Uterus (tissue), 3 donors: ENCODE measurements at regions not wholly inside any gene's neighbourhood (a gene's known extent, or its start where the extent isn't known, plus 50 kb on each side); places are given as distances from the start of the nearest gene placed in this dataset.

Source experiments
- DNase-seq, 2 donors: peaks; one replicate each; pipeline ENCODE4 v3.0.0-alpha.2; 2019 to 2020
- H3K27ac ChIP-seq, 2 donors: fragments of 200-600 bp; sonication (generic); 1 replicate in 1 of 2; 2 replicates in 1 of 2; pipeline ENCODE4 v1.5.1; 2016 to 2018
- H3K27me3 ChIP-seq, 2 donors: fragments of 200-600 bp; sonication (generic); one replicate each; pipeline ENCODE4 v1.5.1; 2018 to 2019; ENCODE audit warnings: control low read depth in 1 of 2
- H3K36me3 ChIP-seq, 2 donors: fragments of 200-600 bp; sonication (generic); one replicate each; pipeline ENCODE4 v1.5.1; 2019; ENCODE audit warnings: control low read depth in 1 of 2
- H3K4me1 ChIP-seq, 2 donors: fragments of 200-600 bp; sonication (generic); one replicate each; pipeline ENCODE4 v1.5.1; 2018 to 2019; ENCODE audit warnings: control low read depth in 1 of 2
- H3K4me3 ChIP-seq, 2 donors: fragments of 200-600 bp; sonication (generic); 1 replicate in 1 of 2; 2 replicates in 1 of 2; pipeline ENCODE4 v1.5.1; 2018 to 2019; ENCODE audit warnings: mild to moderate bottlenecking in 1 of 2
- H3K9me3 ChIP-seq, 2 donors: fragments of 200-600 bp; sonication (generic); one replicate each; pipeline ENCODE4 v1.5.1; 2019; ENCODE audit warnings: control low read depth in 1 of 2
- CTCF ChIP-seq, 4 experiments: fragments of 200-600 bp in 2 of 4; fragments of 450-650 bp in 2 of 4; sonication (generic) in 2 of 4; IDR thresholded peaks; one replicate each; pipeline ENCODE4 v1.5.1; 2016 to 2019; ENCODE audit warnings: antibody characterized with exemption in 4 of 4, mild to moderate bottlenecking in 2 of 4, moderate library complexity in 1 of 4
- POLR2A ChIP-seq, 2 donors: fragments of 450-650 bp; IDR thresholded peaks; one replicate each; pipeline ENCODE4 v1.6.1; 2016; ENCODE audit warnings: antibody characterized with exemption in 2 of 2, mild to moderate bottlenecking in 1 of 2, moderate library complexity in 1 of 2
- intact Hi-C: fragments of 100-400 bp; cut with DNase I; formaldehyde crosslinking; loops from one replicate; pipeline ENCODE4 v1.15.1; 2023; ENCODE audit warnings: low total_unique reads
- donor health status: DM: yes; HTN: yes; CAD: no.

GRCh38 chr10:123236126-123236525 lies 81.9 kb downstream of the BUB3 start:
- TF ChIP-seq CTCF (IDR thresholded peaks at IDR 0.05) = no peak
- no peak for TF ChIP-seq POLR2A (IDR thresholded peaks at IDR 0.05)

GRCh38 chr10:123240250-123240649 lies 86.0 kb downstream of the BUB3 start:
- intact Hi-C loops = no loop called here
- no peaks in the 10 kb centered on the region for H3K27me3 ChIP-seq

More at GRCh38 chr10:123236126-123236525, 81.9 kb downstream of the BUB3 start:
- H3K9me3 ChIP-seq = peaks cover 0 to 17% of the 10 kb centered on the region in 2 donors
- intact Hi-C loops = no loop called here
- H3K4me1 ChIP-seq = no peaks in the 10 kb centered on the region
- H3K36me3 ChIP-seq = no peaks in the 10 kb centered on the region
- no peak overlapping the region for H3K27ac ChIP-seq
- no peak for DNase-seq
- H3K27me3 ChIP-seq = no peaks in the 10 kb centered on the region
- no peak overlapping the region for H3K4me3 ChIP-seq

GRCh38 chr10:123240776-123241175 lies 86.6 kb downstream of the BUB3 start:
- Histone ChIP-seq H3K27me3 (no peaks in the 10 kb centered on the region), H3K36me3 (no peaks in the 10 kb centered on the region), H3K4me1 (no peaks in the 10 kb centered on the region), H3K4me3 (no peak overlapping the region), H3K9me3 (no peaks in the 10 kb centered on the region), H3K27ac (no peak overlapping the region)
- intact Hi-C loops = no loop called here
- no peak for DNase-seq
- TF ChIP-seq CTCF (IDR thresholded peaks at IDR 0.05) = no peak
- TF ChIP-seq POLR2A (IDR thresholded peaks at IDR 0.05) = no peak

More at GRCh38 chr10:123240250-123240649, 86.0 kb downstream of the BUB3 start:
- TF ChIP-seq CTCF (IDR thresholded peaks at IDR 0.05) (no peak), POLR2A (IDR thresholded peaks at IDR 0.05) (no peak)
- Histone ChIP-seq H3K36me3 (no peaks in the 10 kb centered on the region), H3K4me1 (no peaks in the 10 kb centered on the region), H3K27ac (no peak overlapping the region), H3K9me3 (no peaks in the 10 kb centered on the region), H3K4me3 (no peak overlapping the region)
- DNase-seq = no peak

- Histone ChIP-seq H3K4me3 (no peak overlapping the region), H3K27me3 (no peaks in the 10 kb centered on the region), H3K4me1 (no peaks in the 10 kb centered on the region), H3K36me3 (no peaks in the 10 kb centered on the region), H3K9me3 (no peaks in the 10 kb centered on the region), H3K27ac (no peak overlapping the region)
- no peak for TF ChIP-seq POLR2A (IDR thresholded peaks at IDR 0.05)
- TF ChIP-seq CTCF (IDR thresholded peaks at IDR 0.05) = no peak
- intact Hi-C loops = no loop called here
- DNase-seq = no peak
Observed at GRCh38 chr10:123241391-123242141, 87.4 kb downstream of the BUB3 start.

GRCh38 chr10:123244747-123245146 lies 90.5 kb downstream of the BUB3 start:
- no peak for DNase-seq
- intact Hi-C loops = no loop called here
- Histone ChIP-seq H3K27me3 (no peaks in the 10 kb centered on the region), H3K9me3 (no peaks in the 10 kb centered on the region), H3K27ac (no peak overlapping the region), H3K4me3 (no peak overlapping the region), H3K4me1 (no peaks in the 10 kb centered on the region), H3K36me3 (no peaks in the 10 kb centered on the region)
- TF ChIP-seq POLR2A (IDR thresholded peaks at IDR 0.05) = no peak
- no peak for TF ChIP-seq CTCF (IDR thresholded peaks at IDR 0.05)
